RWPE1 (cell line): ENCODE measurements at regions not wholly inside any gene's neighbourhood (a gene's known extent, or its start where the extent isn't known, plus 50 kb on each side); places are given as distances from the start of the nearest gene placed in this dataset.

Source experiments
- CTCF ChIA-PET: fragments of 350-600 bp; sonication (Branson Sonifier 250); formaldehyde crosslinking; extraction: SDS; loops from one replicate; lab custom pipeline; 2021; lab: Yijun Ruan, JAX
- POLR2A ChIA-PET: fragments of 400-600 bp; formaldehyde crosslinking; extraction: SDS; loops from one replicate; lab custom pipeline; 2020; ENCODE audit warnings: antibody characterized with exemption; ENCODE audit not compliant: low non-redundant PET; lab: Yijun Ruan, JAX
- DNase-seq: peaks from one replicate; pipeline ENCODE4 v3.0.0; 2012; ENCODE audit warnings: low spot score
- H3K27ac ChIP-seq: fragments of 450-650 bp; 2 replicates; pipeline ENCODE4 v1.5.1; 2017
- CTCF ChIP-seq: fragments of 450-650 bp; conservative IDR thresholded peaks from 2 replicates; pipeline ENCODE4 v1.5.1; 2017; ENCODE audit warnings: low read depth, mild to moderate bottlenecking

DNA sequence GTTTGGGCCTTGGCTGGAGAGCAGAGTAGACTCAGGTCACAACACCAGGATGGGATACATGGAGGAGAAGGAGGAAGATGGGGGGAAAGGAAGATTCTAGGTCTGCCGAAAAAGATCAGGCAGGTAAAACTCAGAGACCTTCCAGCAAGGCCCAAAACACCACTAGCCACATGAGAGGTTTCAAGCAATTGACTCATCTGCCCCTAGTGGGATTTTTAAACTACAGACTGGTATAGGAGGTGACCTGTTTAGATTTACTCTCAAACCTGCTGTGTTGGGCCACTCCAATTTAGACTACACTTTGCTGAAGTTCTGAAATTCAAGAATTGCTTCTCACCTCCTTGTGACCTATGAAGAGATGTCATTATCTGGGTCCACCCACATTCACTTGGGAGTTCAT is 236.9 kb upstream of the SASH1 start:
- H3K27ac ChIP-seq, result no peak overlapping the region
- DNase-seq, result no peak
- no peak for TF ChIP-seq CTCF
- POLR2A ChIA-PET, result no interaction called here
- CTCF ChIA-PET, result no interaction called here

- H3K27ac ChIP-seq, result no peak overlapping the region
- POLR2A ChIA-PET, result no interaction called here
- no peak for TF ChIP-seq CTCF
- CTCF ChIA-PET, result no interaction called here
- DNase-seq, result no peak
These were observed 234.7 kb upstream of the SASH1 start for GRCh38 chr6:148107911-148108310.

- CTCF ChIA-PET, result no interaction called here
- no peak overlapping the region for H3K27ac ChIP-seq
- DNase-seq, result no peak
- TF ChIP-seq CTCF, result no peak
- POLR2A ChIA-PET, result no interaction called here
These were observed 232.9 kb upstream of the SASH1 start for GRCh38 chr6:148109732-148110131.

DNA sequence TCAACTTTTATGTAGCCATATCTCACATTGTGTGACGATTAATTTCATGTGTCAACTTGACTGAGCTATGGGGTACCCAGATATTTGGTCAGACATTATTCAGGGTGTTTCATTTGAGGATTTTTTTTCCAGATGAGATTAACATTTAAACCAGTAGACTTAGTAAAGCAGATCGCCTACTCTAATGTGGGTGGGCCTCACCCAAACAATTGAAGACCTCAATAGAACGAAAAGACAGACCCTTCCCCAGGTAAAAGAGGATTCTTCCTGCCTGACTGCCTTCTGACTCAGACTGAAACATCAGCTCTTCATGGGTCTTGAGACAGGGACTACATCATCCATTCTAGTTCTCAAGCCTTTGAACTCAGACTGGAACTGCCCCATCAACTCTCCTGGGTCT is 231.7 kb upstream of the SASH1 start:
- no peak overlapping the region for H3K27ac ChIP-seq
- POLR2A ChIA-PET, result no interaction called here
- CTCF ChIA-PET, result no interaction called here
- no peak for DNase-seq
- TF ChIP-seq CTCF, result no peak

- peak; percentile 33 for DNase-seq
- no peak overlapping the region for H3K27ac ChIP-seq
- ChIA-PET POLR2A (no interaction called here), CTCF (interaction anchor here (0.9 kb wide), 1 partner anchor 65 kb away, joined by 4 read pairs; no protein-coding TSS in a partner anchor)
- TF ChIP-seq CTCF, result no peak
These were observed 229.8 kb upstream of the SASH1 start for GRCh38 chr6:148112851-148113319.

DNA sequence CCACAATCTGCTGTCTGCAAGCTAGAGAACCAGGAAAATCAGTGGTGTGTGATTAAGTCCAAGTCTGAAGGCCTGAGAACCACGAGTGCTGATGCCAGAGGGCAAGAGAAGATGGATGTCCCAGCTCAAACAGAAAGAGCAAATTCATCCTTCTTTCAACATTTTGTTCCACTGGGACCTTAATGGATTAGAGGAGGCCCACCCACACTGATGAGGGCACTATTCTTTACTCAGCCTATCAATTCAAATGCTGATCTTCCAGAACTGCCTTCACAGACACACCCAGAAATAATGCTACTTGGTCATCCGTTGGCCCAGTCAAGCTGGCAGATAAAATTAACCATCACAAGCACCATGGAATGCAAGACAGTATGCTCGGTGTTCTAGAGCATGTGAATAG is 226.6 kb upstream of the SASH1 start:
- DNase-seq, result no peak
- ChIA-PET POLR2A (no interaction called here), CTCF (no interaction called here)
- H3K27ac ChIP-seq, result no peak overlapping the region
- no peak for TF ChIP-seq CTCF

DNA sequence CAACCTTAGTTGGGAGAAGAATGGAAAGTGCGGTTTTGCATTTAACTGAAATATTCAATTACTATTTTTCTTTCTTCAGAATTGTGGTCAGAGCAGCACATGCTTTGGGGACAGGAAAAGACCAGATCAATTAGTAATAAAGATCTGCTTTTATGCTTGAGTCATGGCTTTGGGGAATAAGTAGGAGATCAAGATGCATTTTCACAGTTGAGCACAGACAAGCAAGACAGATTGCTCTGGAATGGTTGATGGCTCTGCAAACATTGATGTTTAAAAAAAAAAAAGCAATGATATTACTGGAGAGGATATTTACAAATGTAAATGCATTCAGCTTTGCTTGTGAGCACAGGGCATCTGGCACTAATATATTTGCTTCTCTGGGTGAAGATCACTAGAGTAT is 224.4 kb upstream of the SASH1 start:
- ChIA-PET CTCF (interaction anchor here (0.6 kb wide), 2 partner anchors 13 to 358 kb away, joined by 3 to 7 read pairs; no protein-coding TSS in a partner anchor), POLR2A (no interaction called here)
- no peak for TF ChIP-seq CTCF
- DNase-seq, result no peak
- H3K27ac ChIP-seq, result no peak overlapping the region
